H9 (cell line): ENCODE measurements at regions not wholly inside any gene's neighbourhood (a gene's known extent, or its start where the extent isn't known, plus 50 kb on each side); places are given as distances from the start of the nearest gene placed in this dataset.

Source experiments
- DNase-seq: peaks from one replicate; pipeline ENCODE4 v3.0.0-alpha.2; 2017
- H2AFZ ChIP-seq: one replicate; pipeline ENCODE4 v1.6.1; 2013; ENCODE audit warnings: mild to moderate bottlenecking, low read length, control low read depth, moderate library complexity
- H2AK5ac ChIP-seq: 2 replicates; pipeline ENCODE4 v1.6.1; 2013; ENCODE audit warnings: low read length, control low read depth, mixed read lengths; ENCODE audit not compliant: insufficient read length
- H2BK120ac ChIP-seq: one replicate; pipeline ENCODE4 v1.6.1; 2013; ENCODE audit warnings: low read depth, mild to moderate bottlenecking, low read length, control low read depth, inconsistent platforms; ENCODE audit not compliant: poor library complexity, severe bottlenecking
- H2BK12ac ChIP-seq: 2 replicates; pipeline ENCODE4 v1.6.1; 2013; ENCODE audit warnings: low read length, control low read depth, mixed read lengths, low read depth; ENCODE audit not compliant: insufficient read length
- H2BK15ac ChIP-seq: 2 replicates; pipeline ENCODE4 v1.6.1; 2013; ENCODE audit warnings: low read depth, low read length, control low read depth
- H2BK20ac ChIP-seq: one replicate; pipeline ENCODE4 v1.6.1; 2013; ENCODE audit warnings: low read depth, mild to moderate bottlenecking, low read length, control low read depth, inconsistent platforms; ENCODE audit not compliant: poor library complexity, severe bottlenecking
- H2BK5ac ChIP-seq: 2 replicates; pipeline ENCODE4 v1.6.1; 2013; ENCODE audit warnings: low read length, control low read depth, mixed read lengths; ENCODE audit not compliant: insufficient read length
- H3K14ac ChIP-seq: 2 replicates; pipeline ENCODE4 v1.6.1; 2013; ENCODE audit warnings: low read length, control low read depth; ENCODE audit not compliant: insufficient read depth
- H3K18ac ChIP-seq: 2 replicates; pipeline ENCODE4 v1.6.1; 2013; ENCODE audit warnings: low read depth, mild to moderate bottlenecking, mixed read lengths, low read length, control low read depth; ENCODE audit not compliant: insufficient read length
- H3K23ac ChIP-seq: 2 replicates; pipeline ENCODE4 v1.6.1; 2013; ENCODE audit warnings: low read length, control low read depth, mixed read lengths, low read depth; ENCODE audit not compliant: insufficient read length
- H3K23me2 ChIP-seq: 2 replicates; pipeline ENCODE4 v1.6.1; 2013; ENCODE audit warnings: low read depth, mild to moderate bottlenecking, mixed read lengths, low read length, control low read depth; ENCODE audit not compliant: insufficient read length, poor library complexity, severe bottlenecking
- H3K27ac ChIP-seq: 2 replicates; pipeline ENCODE4 v1.5.1; 2013; ENCODE audit warnings: low read length, control low read depth, mixed read lengths, low read depth; ENCODE audit not compliant: insufficient read length
- H3K27me3 ChIP-seq: 2 replicates; pipeline ENCODE4 v1.6.1; 2013; ENCODE audit warnings: low read length, control low read depth, inconsistent platforms; ENCODE audit not compliant: insufficient read depth
- H3K4ac ChIP-seq: 2 replicates; pipeline ENCODE4 v1.6.1; 2013; ENCODE audit warnings: low read depth, mild to moderate bottlenecking, control low read depth, inconsistent platforms, low read length, moderate library complexity
- H3K4me1 ChIP-seq: 2 replicates; pipeline ENCODE4 v1.6.1; 2013; ENCODE audit warnings: low read length, control low read depth, inconsistent platforms; ENCODE audit not compliant: insufficient read depth
- H3K4me2 ChIP-seq: 2 replicates; pipeline ENCODE4 v1.6.1; 2013; ENCODE audit warnings: low read length, control low read depth, mixed read lengths; ENCODE audit not compliant: insufficient read length, insufficient read depth
- H3K56ac ChIP-seq: 2 replicates; pipeline ENCODE4 v1.6.1; 2013; ENCODE audit warnings: low read depth, mild to moderate bottlenecking, mixed read lengths, low read length, control low read depth; ENCODE audit not compliant: insufficient read length
- H3K79me1 ChIP-seq: 2 replicates; pipeline ENCODE4 v1.6.1; 2013; ENCODE audit warnings: low read depth, mild to moderate bottlenecking, moderate library complexity, low read length, control low read depth, inconsistent platforms; ENCODE audit not compliant: insufficient read depth, poor library complexity, severe bottlenecking
- H3K79me2 ChIP-seq: 2 replicates; pipeline ENCODE4 v1.6.1; 2013; ENCODE audit warnings: low read length, control low read depth, inconsistent platforms; ENCODE audit not compliant: insufficient read depth
- H3K9ac ChIP-seq: 2 replicates; pipeline ENCODE4 v1.6.1; 2013; ENCODE audit warnings: low read length, control low read depth, mixed read lengths; ENCODE audit not compliant: insufficient read length; ENCODE audit errors: extremely low read depth
- H3K9me3 ChIP-seq: one replicate; pipeline ENCODE4 v1.6.1; 2013; ENCODE audit warnings: low read depth, low read length, inconsistent platforms; ENCODE audit not compliant: control insufficient read depth
- H3T11ph ChIP-seq: one replicate; pipeline ENCODE4 v1.6.1; 2013; ENCODE audit warnings: mild to moderate bottlenecking, low read length, control low read depth, inconsistent platforms
- H4K20me1 ChIP-seq: one replicate; pipeline ENCODE4 v1.6.1; 2013; ENCODE audit not compliant: control insufficient read depth, insufficient read length, insufficient read depth
- H4K5ac ChIP-seq: 2 replicates; pipeline ENCODE4 v1.6.1; 2013; ENCODE audit warnings: low read depth, mild to moderate bottlenecking, mixed read lengths, low read length, control low read depth; ENCODE audit not compliant: insufficient read length
- H4K8ac ChIP-seq: replicated peaks from 2 replicates; pipeline ENCODE4 v1.6.1; 2013; ENCODE audit warnings: low read length, control low read depth, mixed read lengths, low read depth; ENCODE audit not compliant: insufficient read length
- H4K91ac ChIP-seq: 2 replicates; pipeline ENCODE4 v1.6.1; 2013; ENCODE audit warnings: low read depth, mild to moderate bottlenecking, moderate library complexity, mixed read lengths, low read length, control low read depth; ENCODE audit not compliant: insufficient read length
- H3K27ac Mint-ChIP-seq, 3 experiments: 2 replicates in 2 of 3; 3 replicates in 1 of 3; pipeline ENCODE4 v1.8.0; 2020 to 2021; ENCODE audit warnings: mixed read lengths in 3 of 3, mild to moderate bottlenecking in 1 of 3, moderate library complexity in 1 of 3
- H3K27me3 Mint-ChIP-seq: 2 replicates; pipeline ENCODE4 v1.8.0; 2021; ENCODE audit warnings: low read depth, mild to moderate bottlenecking, moderate library complexity, mixed read lengths
- H3K36me3 Mint-ChIP-seq, 3 experiments: 2 replicates in 2 of 3; 3 replicates in 1 of 3; pipeline ENCODE4 v1.8.0; 2020 to 2021; ENCODE audit warnings: low read depth in 3 of 3, mixed read lengths in 3 of 3; ENCODE audit not compliant: insufficient read depth in 1 of 3
- H3K4me1 Mint-ChIP-seq, 2 experiments: 2 replicates each; pipeline ENCODE4 v1.8.0; 2020; ENCODE audit warnings: mixed read lengths in 2 of 2
- H3K4me3 Mint-ChIP-seq, 2 experiments: 2 replicates in 1 of 2; 3 replicates in 1 of 2; pipeline ENCODE4 v1.8.0; 2020 to 2021; ENCODE audit warnings: mild to moderate bottlenecking in 2 of 2, mixed read lengths in 2 of 2, moderate library complexity in 1 of 2
- H3K9me3 Mint-ChIP-seq, 2 experiments: 2 replicates in 1 of 2; 3 replicates in 1 of 2; pipeline ENCODE4 v1.8.0; 2020; ENCODE audit warnings: mild to moderate bottlenecking in 2 of 2, mixed read lengths in 2 of 2, moderate library complexity in 1 of 2
- WGBS: extraction: QIAGEN DNeasy Blood & Tissue Kit; methylation state at CpG from one replicate; pipeline ENCODE4 v1.1.7; 2013; ENCODE audit warnings: missing lambda C conversion rate, low lambda C conversion rate, mixed read lengths; ENCODE audit not compliant: insufficient read length; ENCODE audit errors: extremely low coverage; 5-methylcytosine and 5-hydroxymethylcytosine counted together
- TF ChIP-seq, protein P1 (sequence below): fragments of 200-600 bp; sonication (generic); conservative IDR thresholded peaks from 3 replicates; pipeline ENCODE4 v1.8.0; 2021; ENCODE audit warnings: antibody characterized with exemption, mild to moderate bottlenecking

DNA sequence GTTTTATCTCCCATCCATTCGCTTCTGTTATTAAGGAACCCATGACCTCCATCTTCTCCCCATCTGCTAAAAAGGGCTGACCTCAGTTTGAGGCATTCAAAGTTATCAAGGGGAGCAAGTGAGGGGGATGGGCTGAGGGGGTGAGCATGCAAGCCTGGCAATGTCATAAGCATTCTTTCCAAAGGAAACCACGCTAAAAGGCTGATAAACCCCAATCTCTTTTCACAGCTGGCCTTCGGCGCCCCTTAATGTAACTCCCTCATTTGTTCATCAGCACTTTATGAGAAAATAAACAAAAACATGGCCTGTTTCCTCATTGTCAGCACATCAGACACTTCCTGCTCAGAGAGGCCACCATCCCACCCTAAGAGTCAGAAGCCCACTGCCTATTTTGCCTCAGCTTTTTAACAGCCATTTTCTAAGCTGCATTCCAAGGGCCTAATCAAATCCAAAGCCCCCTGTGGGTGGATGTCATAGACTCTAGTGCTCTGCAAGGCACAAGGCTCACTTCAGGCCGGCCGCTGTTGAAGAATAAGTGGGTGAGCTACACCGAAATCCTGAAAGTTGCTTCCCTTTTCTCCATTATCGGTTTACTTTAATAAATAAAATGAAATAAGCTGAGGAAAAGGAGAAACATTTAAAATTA, 92.0 kb upstream of the SRD5A3 start:
- Histone ChIP-seq H4K8ac (no peak overlapping the region), H3K14ac (no peak overlapping the region), H2BK15ac (no peak overlapping the region), H2BK12ac (no peak overlapping the region), H3K23ac (no peak overlapping the region), H4K20me1 (no peaks in the 10 kb centered on the region), H3K4ac (no peak overlapping the region), H2BK20ac (no peak overlapping the region), H4K5ac (no peak overlapping the region), H3K9me3 (no peaks in the 10 kb centered on the region), H3K23me2 (no peaks in the 10 kb centered on the region), H3K56ac (no peak overlapping the region), H3K4me2 (no peak overlapping the region), H3K4me1 (peaks cover 12% of the 10 kb centered on the region; the same call in 1 of the 2 replicates), H2AFZ (peak overlapping the region; percentile 49), H4K91ac (no peak overlapping the region), H3K9ac (no peak overlapping the region), H2BK120ac (no peak overlapping the region), H3T11ph (no peak overlapping the region), H3K27me3 (no peaks in the 10 kb centered on the region), H2AK5ac (no peak overlapping the region), H3K18ac (no peak overlapping the region), H3K79me1 (no peaks in the 10 kb centered on the region), H3K27ac (no peak overlapping the region), H2BK5ac (no peak overlapping the region), H3K79me2 (no peaks in the 10 kb centered on the region)
- WGBS, result no CpG with 5 or more reads among the region's 8 CpGs
- Mint-ChIP-seq H3K4me1 (peaks cover 17 to 22% of the 10 kb centered on the region in 2 experiments), H3K27me3 (no peaks in the 10 kb centered on the region), H3K4me3 (no peak overlapping the region), H3K36me3 (no peaks in the 10 kb centered on the region), H3K27ac (peak overlapping the region in 2 of 3 experiments; percentile 5 to 46; a peak in 2 of 7 replicates), H3K9me3 (no peaks in the 10 kb centered on the region)
- DNase-seq, result no peak
- TF ChIP-seq, protein P1, sequence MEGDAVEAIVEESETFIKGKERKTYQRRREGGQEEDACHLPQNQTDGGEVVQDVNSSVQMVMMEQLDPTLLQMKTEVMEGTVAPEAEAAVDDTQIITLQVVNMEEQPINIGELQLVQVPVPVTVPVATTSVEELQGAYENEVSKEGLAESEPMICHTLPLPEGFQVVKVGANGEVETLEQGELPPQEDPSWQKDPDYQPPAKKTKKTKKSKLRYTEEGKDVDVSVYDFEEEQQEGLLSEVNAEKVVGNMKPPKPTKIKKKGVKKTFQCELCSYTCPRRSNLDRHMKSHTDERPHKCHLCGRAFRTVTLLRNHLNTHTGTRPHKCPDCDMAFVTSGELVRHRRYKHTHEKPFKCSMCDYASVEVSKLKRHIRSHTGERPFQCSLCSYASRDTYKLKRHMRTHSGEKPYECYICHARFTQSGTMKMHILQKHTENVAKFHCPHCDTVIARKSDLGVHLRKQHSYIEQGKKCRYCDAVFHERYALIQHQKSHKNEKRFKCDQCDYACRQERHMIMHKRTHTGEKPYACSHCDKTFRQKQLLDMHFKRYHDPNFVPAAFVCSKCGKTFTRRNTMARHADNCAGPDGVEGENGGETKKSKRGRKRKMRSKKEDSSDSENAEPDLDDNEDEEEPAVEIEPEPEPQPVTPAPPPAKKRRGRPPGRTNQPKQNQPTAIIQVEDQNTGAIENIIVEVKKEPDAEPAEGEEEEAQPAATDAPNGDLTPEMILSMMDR, result no peak
